PFSK-1 (cell line): ENCODE measurements at regions not wholly inside any gene's neighbourhood (a gene's known extent, or its start where the extent isn't known, plus 50 kb on each side); places are given as distances from the start of the nearest gene placed in this dataset.

ENCODE experiments used
- REST ChIP-seq, 2 experiments: IDR thresholded peaks; 2 replicates each; pipeline versions ENCODE4 v1.6.1 to v1.8.0; 2011 to 2012; ENCODE audit warnings: low read depth in 2 of 2, low read length in 2 of 2, control low read depth in 1 of 2, inconsistent platforms in 1 of 2, mild to moderate bottlenecking in 1 of 2, moderate library complexity in 1 of 2; ENCODE audit not compliant: insufficient read depth in 1 of 2
- TAF1 ChIP-seq: IDR thresholded peaks from 2 replicates; pipeline ENCODE4 v1.6.1; 2012; ENCODE audit warnings: low read length, control low read depth, borderline replicate concordance; ENCODE audit not compliant: insufficient read depth

- no peak for TF ChIP-seq TAF1
- TF ChIP-seq REST (IDR thresholded peaks at IDR 0.05; ENCODE audit: insufficient read depth in 1 of 2, low read depth in 2 of 2, low read length in 2 of 2) = no peak
These were observed 486.8 kb upstream of the THBS1 start for GRCh38 chr15:39094116-39094515.
